Activated T-helper 1 cell treated with Interleukin-2 at 50 U/mL for 16 hours (primary cell): ENCODE measurements at regions not wholly inside any gene's neighbourhood (a gene's known extent, or its start where the extent isn't known, plus 50 kb on each side); places are given as distances from the start of the nearest gene placed in this dataset.
"Not testable (repeated sequence)": the region's sequence is repeated elsewhere in the genome, so short reads cannot be mapped to it uniquely, and the experiment has no call there.

Experiments used
- DNase-seq: peaks from one replicate; pipeline ENCODE4 v3.0.0-alpha.2; 2020; ENCODE audit warnings: low read depth

- no peak for DNase-seq
Observed at GRCh38 chr4:17060230-17060629, 161.8 kb upstream of the LDB2 start.

GRCh38 chr4:17058916-17059741 is 160.7 kb upstream of the LDB2 start:
- no peak for DNase-seq

- DNase-seq, result no peak
Observed at GRCh38 chr4:17058536-17058915, 160.1 kb upstream of the LDB2 start.

- no peak for DNase-seq
Observed at GRCh38 chr4:17057035-17057434, 158.6 kb upstream of the LDB2 start.

- no peak for DNase-seq
Observed at GRCh38 chr4:17055788-17056187, 157.3 kb upstream of the LDB2 start.

- DNase-seq, result no peak
Observed at GRCh38 chr4:17045866-17046265, 147.4 kb upstream of the LDB2 start.

GRCh38 chr4:17038510-17039176 is 140.2 kb upstream of the LDB2 start:
- DNase-seq, result no peak

GRCh38 chr4:17033768-17034181 is 135.3 kb upstream of the LDB2 start:
- no peak for DNase-seq

- no peak for DNase-seq
Observed at GRCh38 chr4:17033025-17033767, 134.8 kb upstream of the LDB2 start.

- no peak for DNase-seq
Observed at GRCh38 chr4:17030543-17030942, 132.1 kb upstream of the LDB2 start.

GRCh38 chr4:17029964-17030363 is 131.5 kb upstream of the LDB2 start:
- DNase-seq, result no peak

GRCh38 chr4:17029432-17029831 is 131.0 kb upstream of the LDB2 start:
- DNase-seq, result no peak

GRCh38 chr4:17027495-17027894 is 129.1 kb upstream of the LDB2 start:
- no peak for DNase-seq

- no peak for DNase-seq
Observed at GRCh38 chr4:17024425-17024824, 126.0 kb upstream of the LDB2 start.

- DNase-seq, result no peak
Observed at GRCh38 chr4:17020901-17021300, 122.5 kb upstream of the LDB2 start.

GRCh38 chr4:17020451-17020850 is 122.0 kb upstream of the LDB2 start:
- no peak for DNase-seq

GRCh38 chr4:17018621-17019020 is 120.2 kb upstream of the LDB2 start:
- DNase-seq, result not testable (repeated sequence)

- no peak for DNase-seq
Observed at GRCh38 chr4:17018013-17018412, 119.6 kb upstream of the LDB2 start.

GRCh38 chr4:17013382-17014006 is 115.0 kb upstream of the LDB2 start:
- DNase-seq, result no peak

- DNase-seq, result no peak
Observed at GRCh38 chr4:17012451-17012850, 114.0 kb upstream of the LDB2 start.

GRCh38 chr4:17010426-17011087 is 112.1 kb upstream of the LDB2 start:
- DNase-seq, result no peak

- DNase-seq, result no peak
Observed at GRCh38 chr4:17009871-17010367, 111.5 kb upstream of the LDB2 start.
